ENCODE measurements at regions not wholly inside any gene's neighbourhood (a gene's known extent, or its start where the extent isn't known, plus 50 kb on each side); places are given as distances from the start of the nearest gene placed in this dataset.

DNA sequence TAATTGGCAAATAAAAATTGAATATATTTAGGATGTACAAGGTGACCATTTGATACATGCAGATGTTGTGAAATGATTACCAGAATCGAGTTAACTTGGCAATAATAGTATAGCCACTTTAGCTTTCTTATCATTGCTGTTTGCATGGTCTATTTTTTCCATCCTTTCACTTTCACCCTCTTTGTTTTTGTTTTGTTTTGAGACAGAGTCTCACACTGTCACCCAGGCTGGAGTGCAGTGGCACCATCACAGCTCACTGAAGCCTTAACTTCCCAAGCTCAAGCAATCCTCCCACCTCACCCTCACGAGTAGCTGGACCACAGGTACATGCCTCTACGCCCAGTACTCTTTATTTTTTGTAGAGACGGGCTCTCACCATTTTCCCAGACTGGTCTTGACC is 218.6 kb upstream of the ADGRL3 start (continued):
- TF ChIP-seq, protein P1, sequence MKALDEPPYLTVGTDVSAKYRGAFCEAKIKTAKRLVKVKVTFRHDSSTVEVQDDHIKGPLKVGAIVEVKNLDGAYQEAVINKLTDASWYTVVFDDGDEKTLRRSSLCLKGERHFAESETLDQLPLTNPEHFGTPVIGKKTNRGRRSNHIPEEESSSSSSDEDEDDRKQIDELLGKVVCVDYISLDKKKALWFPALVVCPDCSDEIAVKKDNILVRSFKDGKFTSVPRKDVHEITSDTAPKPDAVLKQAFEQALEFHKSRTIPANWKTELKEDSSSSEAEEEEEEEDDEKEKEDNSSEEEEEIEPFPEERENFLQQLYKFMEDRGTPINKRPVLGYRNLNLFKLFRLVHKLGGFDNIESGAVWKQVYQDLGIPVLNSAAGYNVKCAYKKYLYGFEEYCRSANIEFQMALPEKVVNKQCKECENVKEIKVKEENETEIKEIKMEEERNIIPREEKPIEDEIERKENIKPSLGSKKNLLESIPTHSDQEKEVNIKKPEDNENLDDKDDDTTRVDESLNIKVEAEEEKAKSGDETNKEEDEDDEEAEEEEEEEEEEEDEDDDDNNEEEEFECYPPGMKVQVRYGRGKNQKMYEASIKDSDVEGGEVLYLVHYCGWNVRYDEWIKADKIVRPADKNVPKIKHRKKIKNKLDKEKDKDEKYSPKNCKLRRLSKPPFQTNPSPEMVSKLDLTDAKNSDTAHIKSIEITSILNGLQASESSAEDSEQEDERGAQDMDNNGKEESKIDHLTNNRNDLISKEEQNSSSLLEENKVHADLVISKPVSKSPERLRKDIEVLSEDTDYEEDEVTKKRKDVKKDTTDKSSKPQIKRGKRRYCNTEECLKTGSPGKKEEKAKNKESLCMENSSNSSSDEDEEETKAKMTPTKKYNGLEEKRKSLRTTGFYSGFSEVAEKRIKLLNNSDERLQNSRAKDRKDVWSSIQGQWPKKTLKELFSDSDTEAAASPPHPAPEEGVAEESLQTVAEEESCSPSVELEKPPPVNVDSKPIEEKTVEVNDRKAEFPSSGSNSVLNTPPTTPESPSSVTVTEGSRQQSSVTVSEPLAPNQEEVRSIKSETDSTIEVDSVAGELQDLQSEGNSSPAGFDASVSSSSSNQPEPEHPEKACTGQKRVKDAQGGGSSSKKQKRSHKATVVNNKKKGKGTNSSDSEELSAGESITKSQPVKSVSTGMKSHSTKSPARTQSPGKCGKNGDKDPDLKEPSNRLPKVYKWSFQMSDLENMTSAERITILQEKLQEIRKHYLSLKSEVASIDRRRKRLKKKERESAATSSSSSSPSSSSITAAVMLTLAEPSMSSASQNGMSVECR (CRISPR knock-in tag; IDR thresholded peaks at IDR 0.05; ENCODE audit: borderline replicate concordance), result no peak
- no peak for TF ChIP-seq SP1 (CRISPR knock-in tag; conservative IDR thresholded peaks at IDR 0.05)
- TF ChIP-seq NFATC4 (CRISPR knock-in tag; IDR thresholded peaks at IDR 0.05), result no peak
- TF ChIP-seq GRHL2 (CRISPR knock-in tag; IDR thresholded peaks at IDR 0.05; ENCODE audit: insufficient replicate concordance, severe bottlenecking), result no peak
- TF ChIP-seq ZNF219 (CRISPR knock-in tag; IDR thresholded peaks at IDR 0.05; ENCODE audit: borderline replicate concordance), result no peak
- TF ChIP-seq NR1H2 (CRISPR knock-in tag; IDR thresholded peaks at IDR 0.05), result no peak
- no peak for TF ChIP-seq FOXJ3 (CRISPR knock-in tag; IDR thresholded peaks at IDR 0.05; ENCODE audit: borderline replicate concordance)
- TF ChIP-seq, protein P2, sequence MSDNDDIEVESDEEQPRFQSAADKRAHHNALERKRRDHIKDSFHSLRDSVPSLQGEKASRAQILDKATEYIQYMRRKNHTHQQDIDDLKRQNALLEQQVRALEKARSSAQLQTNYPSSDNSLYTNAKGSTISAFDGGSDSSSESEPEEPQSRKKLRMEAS (CRISPR knock-in tag; IDR thresholded peaks at IDR 0.05), result no peak
- TF ChIP-seq ZNF263 (CRISPR knock-in tag; IDR thresholded peaks at IDR 0.05; ENCODE audit: low read depth), result no peak
- no peak for TF ChIP-seq CREM (CRISPR knock-in tag; IDR thresholded peaks at IDR 0.05)
- TF ChIP-seq SOX15 (CRISPR knock-in tag; IDR thresholded peaks at IDR 0.05), result no peak
- TF ChIP-seq NR2C2 (CRISPR knock-in tag; IDR thresholded peaks at IDR 0.05), result no peak
- TF ChIP-seq, protein P3, sequence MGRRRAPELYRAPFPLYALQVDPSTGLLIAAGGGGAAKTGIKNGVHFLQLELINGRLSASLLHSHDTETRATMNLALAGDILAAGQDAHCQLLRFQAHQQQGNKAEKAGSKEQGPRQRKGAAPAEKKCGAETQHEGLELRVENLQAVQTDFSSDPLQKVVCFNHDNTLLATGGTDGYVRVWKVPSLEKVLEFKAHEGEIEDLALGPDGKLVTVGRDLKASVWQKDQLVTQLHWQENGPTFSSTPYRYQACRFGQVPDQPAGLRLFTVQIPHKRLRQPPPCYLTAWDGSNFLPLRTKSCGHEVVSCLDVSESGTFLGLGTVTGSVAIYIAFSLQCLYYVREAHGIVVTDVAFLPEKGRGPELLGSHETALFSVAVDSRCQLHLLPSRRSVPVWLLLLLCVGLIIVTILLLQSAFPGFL (CRISPR knock-in tag; IDR thresholded peaks at IDR 0.05; ENCODE audit: borderline replicate concordance), result no peak
- TF ChIP-seq ZNF396 (CRISPR knock-in tag; IDR thresholded peaks at IDR 0.05; ENCODE audit: borderline replicate concordance), result no peak
- TF ChIP-seq OVOL2 (CRISPR knock-in tag; IDR thresholded peaks at IDR 0.05; ENCODE audit: borderline replicate concordance), result no peak

DNA sequence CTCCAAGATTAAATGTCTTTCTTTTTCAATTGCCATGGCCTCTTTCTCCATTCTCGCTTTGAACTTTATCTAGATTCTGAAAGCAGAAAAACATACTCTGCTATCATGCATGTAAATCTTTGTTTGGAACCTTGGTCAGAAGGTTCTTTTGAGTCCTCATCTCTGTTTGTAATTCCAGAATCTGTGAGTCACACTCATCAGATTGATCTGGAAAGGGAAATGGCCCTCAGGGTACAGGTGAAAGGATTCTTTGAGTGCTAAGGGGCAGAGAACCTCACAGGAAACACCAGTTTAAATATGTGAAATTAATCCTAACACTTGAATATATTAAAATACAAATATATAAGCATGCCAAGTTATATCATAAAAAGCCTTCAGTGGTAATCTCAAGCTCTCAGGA is 211.0 kb upstream of the ADGRL3 start:
- ATAC-seq (no peak), DNase-seq (ENCODE audit: low spot score) (no peak)
- H3K27me3 Mint-ChIP-seq (ENCODE audit: low read depth), result no peaks in the 10 kb centered on the region
- H3K9me3 Mint-ChIP-seq, result peaks cover 6% of the 10 kb centered on the region; the same call in 1 of the 2 replicates
- H3K36me3 Mint-ChIP-seq, result no peaks in the 10 kb centered on the region
- H3K4me1 Mint-ChIP-seq, result no peaks in the 10 kb centered on the region
- no peak overlapping the region for H3K4me3 Mint-ChIP-seq
- ChIA-PET CTCF (no interaction called here), POLR2A (no interaction called here)
- TF ChIP-seq TEAD4 (CRISPR knock-in tag; IDR thresholded peaks at IDR 0.05), result no peak
- H3K27ac Mint-ChIP-seq, result no peak overlapping the region

DNA sequence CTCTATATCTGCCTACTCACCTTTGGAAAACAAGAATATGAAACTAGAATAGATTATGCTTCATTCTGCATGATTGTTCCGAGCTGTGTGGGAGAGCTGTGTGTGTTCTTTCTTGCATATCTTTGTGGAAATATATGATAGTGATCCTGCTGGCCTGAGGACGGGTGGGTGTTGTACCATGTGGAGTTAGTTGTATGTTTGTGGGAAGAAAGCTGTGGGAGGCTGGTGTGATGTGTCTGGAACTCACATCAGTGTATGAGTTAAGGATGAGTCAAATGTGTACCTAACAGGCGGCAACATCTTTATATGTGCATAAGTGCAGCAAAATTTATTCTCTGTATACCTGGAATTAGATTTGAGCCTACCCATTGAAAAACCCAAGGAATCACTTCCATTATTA is 208.1 kb upstream of the ADGRL3 start:
- ChIA-PET POLR2A (no interaction called here), CTCF (no interaction called here)
- H3K27me3 Mint-ChIP-seq (ENCODE audit: low read depth), result no peaks in the 10 kb centered on the region
- TF ChIP-seq, protein P4, sequence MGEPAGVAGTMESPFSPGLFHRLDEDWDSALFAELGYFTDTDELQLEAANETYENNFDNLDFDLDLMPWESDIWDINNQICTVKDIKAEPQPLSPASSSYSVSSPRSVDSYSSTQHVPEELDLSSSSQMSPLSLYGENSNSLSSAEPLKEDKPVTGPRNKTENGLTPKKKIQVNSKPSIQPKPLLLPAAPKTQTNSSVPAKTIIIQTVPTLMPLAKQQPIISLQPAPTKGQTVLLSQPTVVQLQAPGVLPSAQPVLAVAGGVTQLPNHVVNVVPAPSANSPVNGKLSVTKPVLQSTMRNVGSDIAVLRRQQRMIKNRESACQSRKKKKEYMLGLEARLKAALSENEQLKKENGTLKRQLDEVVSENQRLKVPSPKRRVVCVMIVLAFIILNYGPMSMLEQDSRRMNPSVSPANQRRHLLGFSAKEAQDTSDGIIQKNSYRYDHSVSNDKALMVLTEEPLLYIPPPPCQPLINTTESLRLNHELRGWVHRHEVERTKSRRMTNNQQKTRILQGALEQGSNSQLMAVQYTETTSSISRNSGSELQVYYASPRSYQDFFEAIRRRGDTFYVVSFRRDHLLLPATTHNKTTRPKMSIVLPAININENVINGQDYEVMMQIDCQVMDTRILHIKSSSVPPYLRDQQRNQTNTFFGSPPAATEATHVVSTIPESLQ (CRISPR knock-in tag; IDR thresholded peaks at IDR 0.05), result no peak
- TF ChIP-seq OVOL2 (CRISPR knock-in tag; IDR thresholded peaks at IDR 0.05; ENCODE audit: borderline replicate concordance) (no peak), TP53 (CRISPR knock-in tag; IDR thresholded peaks at IDR 0.05) (no peak), GABPB1 (CRISPR knock-in tag; IDR thresholded peaks at IDR 0.05) (no peak), TEAD1 (CRISPR knock-in tag; IDR thresholded peaks at IDR 0.05) (no peak), ELF4 (CRISPR knock-in tag; IDR thresholded peaks at IDR 0.05; ENCODE audit: low read depth) (no peak)
- TF ChIP-seq, protein P5, sequence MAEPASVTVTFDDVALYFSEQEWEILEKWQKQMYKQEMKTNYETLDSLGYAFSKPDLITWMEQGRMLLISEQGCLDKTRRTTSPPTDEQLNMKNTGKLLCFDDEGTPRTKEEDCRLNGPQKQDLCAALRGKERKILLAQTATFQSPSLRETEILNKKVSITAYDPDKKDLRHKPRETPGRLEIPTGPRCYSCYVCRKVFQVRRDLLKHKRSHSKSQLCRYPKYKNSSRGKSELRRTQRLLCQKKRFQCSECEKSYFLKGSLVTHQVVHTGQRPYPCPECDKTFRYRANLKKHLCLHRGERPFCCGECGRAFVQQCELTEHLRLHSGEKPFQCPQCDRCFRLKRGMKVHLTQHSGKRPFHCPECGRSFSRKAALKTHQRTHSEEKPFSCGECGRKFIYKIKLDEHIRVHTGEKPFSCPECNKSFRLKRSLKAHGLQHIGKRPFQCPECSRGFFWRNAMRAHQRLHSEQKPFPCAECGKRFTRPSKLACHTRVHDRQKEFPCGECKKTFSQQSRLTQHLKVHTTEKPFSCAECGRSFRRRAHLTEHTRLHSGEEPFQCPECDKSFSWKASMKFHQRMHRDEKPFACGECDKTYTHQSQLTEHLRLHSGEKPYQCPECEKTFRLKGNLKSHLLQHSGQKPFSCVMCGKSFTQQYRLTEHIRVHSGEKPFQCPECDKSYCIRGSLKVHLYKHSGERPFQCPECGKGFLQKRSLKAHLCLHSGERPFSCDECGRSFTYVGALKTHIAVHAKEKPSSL (CRISPR knock-in tag; conservative IDR thresholded peaks at IDR 0.05), result no peak
- TF ChIP-seq, protein P6, sequence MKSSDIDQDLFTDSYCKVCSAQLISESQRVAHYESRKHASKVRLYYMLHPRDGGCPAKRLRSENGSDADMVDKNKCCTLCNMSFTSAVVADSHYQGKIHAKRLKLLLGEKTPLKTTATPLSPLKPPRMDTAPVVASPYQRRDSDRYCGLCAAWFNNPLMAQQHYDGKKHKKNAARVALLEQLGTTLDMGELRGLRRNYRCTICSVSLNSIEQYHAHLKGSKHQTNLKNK (CRISPR knock-in tag; IDR thresholded peaks at IDR 0.05), result no peak
- TF ChIP-seq, protein P7, sequence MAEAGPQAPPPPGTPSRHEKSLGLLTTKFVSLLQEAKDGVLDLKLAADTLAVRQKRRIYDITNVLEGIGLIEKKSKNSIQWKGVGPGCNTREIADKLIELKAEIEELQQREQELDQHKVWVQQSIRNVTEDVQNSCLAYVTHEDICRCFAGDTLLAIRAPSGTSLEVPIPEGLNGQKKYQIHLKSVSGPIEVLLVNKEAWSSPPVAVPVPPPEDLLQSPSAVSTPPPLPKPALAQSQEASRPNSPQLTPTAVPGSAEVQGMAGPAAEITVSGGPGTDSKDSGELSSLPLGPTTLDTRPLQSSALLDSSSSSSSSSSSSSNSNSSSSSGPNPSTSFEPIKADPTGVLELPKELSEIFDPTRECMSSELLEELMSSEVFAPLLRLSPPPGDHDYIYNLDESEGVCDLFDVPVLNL (CRISPR knock-in tag; IDR thresholded peaks at IDR 0.05; ENCODE audit: borderline replicate concordance, low read depth), result no peak

More for the DNA sequence above, 208.1 kb upstream of the ADGRL3 start:
- Mint-ChIP-seq H3K4me1 (no peaks in the 10 kb centered on the region), H3K4me3 (no peak overlapping the region), H3K27ac (no peak overlapping the region), H3K9me3 (no peaks in the 10 kb centered on the region), H3K36me3 (no peaks in the 10 kb centered on the region)
- DNase-seq (ENCODE audit: low spot score) (no peak), ATAC-seq (no peak)

All from WTC11 (cell line).